IMR-90 (cell line): ENCODE measurements at regions not wholly inside any gene's neighbourhood (a gene's known extent, or its start where the extent isn't known, plus 50 kb on each side); places are given as distances from the start of the nearest gene placed in this dataset.

Experiments
- MAFK ChIP-seq: IDR thresholded peaks from 2 replicates; pipeline ENCODE4 v1.6.1; 2012; ENCODE audit warnings: low read depth, low read length, improper control_type of control experiment
- MXI1 ChIP-seq: IDR thresholded peaks from 2 replicates; pipeline ENCODE4 v1.6.1; 2012; ENCODE audit warnings: low read depth, mild to moderate bottlenecking, low read length, moderate library complexity, borderline replicate concordance
- POLR2A ChIP-seq: IDR thresholded peaks from 2 replicates; pipeline ENCODE4 v1.6.1; 2012; ENCODE audit warnings: mild to moderate bottlenecking, low read depth, low read length
- RCOR1 ChIP-seq: IDR thresholded peaks from 2 replicates; pipeline ENCODE4 v1.6.1; 2012; ENCODE audit warnings: mild to moderate bottlenecking, low read length, improper control_type of control experiment; ENCODE audit not compliant: insufficient replicate concordance
- TF ChIP-seq, protein P1 (sequence below): fragments of 150-350 bp; IDR thresholded peaks from 2 replicates; pipeline ENCODE4 v1.6.1; 2017; ENCODE audit warnings: mild to moderate bottlenecking, antibody characterized with exemption, low read length, low read depth
- TF ChIP-seq, protein P2 (sequence below): conservative IDR thresholded peaks from 2 replicates; pipeline ENCODE4 v1.5.1; 2012; ENCODE audit warnings: mild to moderate bottlenecking, low read depth, low read length, improper control_type of control experiment

- TF ChIP-seq MAFK (peak; percentile 49), RCOR1 (no peak), MXI1 (no peak), POLR2A (no peak)
- TF ChIP-seq, protein P1, sequence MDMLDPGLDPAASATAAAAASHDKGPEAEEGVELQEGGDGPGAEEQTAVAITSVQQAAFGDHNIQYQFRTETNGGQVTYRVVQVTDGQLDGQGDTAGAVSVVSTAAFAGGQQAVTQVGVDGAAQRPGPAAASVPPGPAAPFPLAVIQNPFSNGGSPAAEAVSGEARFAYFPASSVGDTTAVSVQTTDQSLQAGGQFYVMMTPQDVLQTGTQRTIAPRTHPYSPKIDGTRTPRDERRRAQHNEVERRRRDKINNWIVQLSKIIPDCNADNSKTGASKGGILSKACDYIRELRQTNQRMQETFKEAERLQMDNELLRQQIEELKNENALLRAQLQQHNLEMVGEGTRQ: no peak
- TF ChIP-seq, protein P2, sequence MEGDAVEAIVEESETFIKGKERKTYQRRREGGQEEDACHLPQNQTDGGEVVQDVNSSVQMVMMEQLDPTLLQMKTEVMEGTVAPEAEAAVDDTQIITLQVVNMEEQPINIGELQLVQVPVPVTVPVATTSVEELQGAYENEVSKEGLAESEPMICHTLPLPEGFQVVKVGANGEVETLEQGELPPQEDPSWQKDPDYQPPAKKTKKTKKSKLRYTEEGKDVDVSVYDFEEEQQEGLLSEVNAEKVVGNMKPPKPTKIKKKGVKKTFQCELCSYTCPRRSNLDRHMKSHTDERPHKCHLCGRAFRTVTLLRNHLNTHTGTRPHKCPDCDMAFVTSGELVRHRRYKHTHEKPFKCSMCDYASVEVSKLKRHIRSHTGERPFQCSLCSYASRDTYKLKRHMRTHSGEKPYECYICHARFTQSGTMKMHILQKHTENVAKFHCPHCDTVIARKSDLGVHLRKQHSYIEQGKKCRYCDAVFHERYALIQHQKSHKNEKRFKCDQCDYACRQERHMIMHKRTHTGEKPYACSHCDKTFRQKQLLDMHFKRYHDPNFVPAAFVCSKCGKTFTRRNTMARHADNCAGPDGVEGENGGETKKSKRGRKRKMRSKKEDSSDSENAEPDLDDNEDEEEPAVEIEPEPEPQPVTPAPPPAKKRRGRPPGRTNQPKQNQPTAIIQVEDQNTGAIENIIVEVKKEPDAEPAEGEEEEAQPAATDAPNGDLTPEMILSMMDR: no peak
These were observed 664.7 kb upstream of the FBXO33 start for GRCh38 chr14:40096968-40097367.
